Endodermal cell (in vitro differentiated cells): ENCODE measurements at regions not wholly inside any gene's neighbourhood (a gene's known extent, or its start where the extent isn't known, plus 50 kb on each side); places are given as distances from the start of the nearest gene placed in this dataset.

Experiments used
- DNase-seq: peaks from one replicate; pipeline ENCODE4 v3.0.0-alpha.2; 2017
- H3K27ac ChIP-seq: 2 replicates; pipeline ENCODE4 v1.5.1; 2013; ENCODE audit warnings: mild to moderate bottlenecking, low read depth, low read length, moderate library complexity
- H3K27me3 ChIP-seq: 2 replicates; pipeline ENCODE4 v1.6.1; 2013; ENCODE audit warnings: mild to moderate bottlenecking, low read length, moderate library complexity; ENCODE audit not compliant: insufficient read depth, control insufficient read depth, poor library complexity, severe bottlenecking
- H3K36me3 ChIP-seq: 2 replicates; pipeline ENCODE4 v1.7.0; 2013; ENCODE audit warnings: mild to moderate bottlenecking, low read length, moderate library complexity; ENCODE audit not compliant: control insufficient read depth, insufficient read depth
- H3K4me1 ChIP-seq: one replicate; pipeline ENCODE4 v1.7.0; 2013; ENCODE audit warnings: low read length; ENCODE audit not compliant: control insufficient read depth, insufficient read depth
- H3K4me3 ChIP-seq: 2 replicates; pipeline ENCODE4 v1.5.1; 2013; ENCODE audit warnings: mild to moderate bottlenecking, low read length, moderate library complexity
- H3K9ac ChIP-seq: 2 replicates; pipeline ENCODE4 v1.6.1; 2013; ENCODE audit warnings: mild to moderate bottlenecking, low read length, moderate library complexity; ENCODE audit not compliant: poor library complexity, severe bottlenecking; ENCODE audit errors: extremely low read depth
- H3K9me3 ChIP-seq: 2 replicates; pipeline ENCODE4 v1.6.1; 2013; ENCODE audit warnings: mild to moderate bottlenecking, low read length, moderate library complexity; ENCODE audit not compliant: control insufficient read depth
- H3K27ac Mint-ChIP-seq: 2 replicates; pipeline ENCODE4 v1.8.0; 2020; ENCODE audit warnings: mixed read lengths
- H3K27me3 Mint-ChIP-seq: 2 replicates; pipeline ENCODE4 v1.8.0; 2021; ENCODE audit warnings: mild to moderate bottlenecking, mixed read lengths; ENCODE audit not compliant: insufficient read depth
- H3K36me3 Mint-ChIP-seq: 2 replicates; pipeline ENCODE4 v1.8.0; 2020; ENCODE audit warnings: low read depth, mixed read lengths
- H3K4me1 Mint-ChIP-seq: 2 replicates; pipeline ENCODE4 v1.8.0; 2020; ENCODE audit warnings: mixed read lengths
- H3K4me3 Mint-ChIP-seq: 2 replicates; pipeline ENCODE4 v1.8.0; 2020; ENCODE audit warnings: mild to moderate bottlenecking, moderate library complexity, mixed read lengths
- H3K9me3 Mint-ChIP-seq: 2 replicates; pipeline ENCODE4 v1.8.0; 2020; ENCODE audit warnings: mild to moderate bottlenecking, mixed read lengths
- WGBS, 2 experiments: methylation state at CpG; one replicate each; pipeline versions ENCODE4 v1.1.5 to v1.1.7; 2013; ENCODE audit warnings: missing lambda C conversion rate in 2 of 2, mixed read lengths in 1 of 2; ENCODE audit not compliant: insufficient coverage in 1 of 2, insufficient read length in 1 of 2; 5-methylcytosine and 5-hydroxymethylcytosine counted together
- TF ChIP-seq, protein P1 (sequence below): fragments of 200-600 bp; sonication (generic); conservative IDR thresholded peaks from 2 replicates; pipeline ENCODE4 v1.5.0; 2021; ENCODE audit warnings: antibody characterized with exemption, mild to moderate bottlenecking

DNA sequence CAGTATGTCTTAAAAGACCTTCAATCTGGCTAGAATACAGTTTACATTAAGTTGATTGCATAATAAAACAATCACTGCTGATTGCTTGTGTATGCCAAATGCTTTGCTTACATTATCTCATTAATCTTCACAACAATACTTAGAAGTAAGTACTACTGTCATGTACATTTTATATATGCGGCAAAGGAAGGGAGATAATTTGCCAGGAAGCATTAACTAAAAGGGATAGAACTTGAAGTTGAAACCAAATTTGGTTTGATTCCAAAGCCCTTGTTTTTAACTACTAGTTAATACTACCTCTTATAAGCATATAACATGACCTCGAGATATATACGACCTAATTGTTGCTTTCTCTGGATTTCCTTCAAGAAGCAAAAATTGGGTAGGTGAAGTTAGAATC is 155.8 kb downstream of the NTMT2 start:
- WGBS, 2 experiments, result 95% methylated on average over 3 of the region's 3 CpGs; no CpG with 5 or more reads in 1 of the 2 experiments
- Histone ChIP-seq H3K27ac (no peak overlapping the region), H3K4me1 (peaks cover 3% of the 10 kb centered on the region), H3K36me3 (no peaks in the 10 kb centered on the region), H3K9me3 (no peaks in the 10 kb centered on the region), H3K27me3 (no peaks in the 10 kb centered on the region), H3K4me3 (no peak overlapping the region), H3K9ac (no peak overlapping the region)
- no peak for DNase-seq
- Mint-ChIP-seq H3K27me3 (no peaks in the 10 kb centered on the region), H3K4me1 (peaks cover 11% of the 10 kb centered on the region), H3K9me3 (peaks cover 1% of the 10 kb centered on the region), H3K27ac (no peak overlapping the region), H3K4me3 (no peak overlapping the region), H3K36me3 (no peaks in the 10 kb centered on the region)
- TF ChIP-seq, protein P1, sequence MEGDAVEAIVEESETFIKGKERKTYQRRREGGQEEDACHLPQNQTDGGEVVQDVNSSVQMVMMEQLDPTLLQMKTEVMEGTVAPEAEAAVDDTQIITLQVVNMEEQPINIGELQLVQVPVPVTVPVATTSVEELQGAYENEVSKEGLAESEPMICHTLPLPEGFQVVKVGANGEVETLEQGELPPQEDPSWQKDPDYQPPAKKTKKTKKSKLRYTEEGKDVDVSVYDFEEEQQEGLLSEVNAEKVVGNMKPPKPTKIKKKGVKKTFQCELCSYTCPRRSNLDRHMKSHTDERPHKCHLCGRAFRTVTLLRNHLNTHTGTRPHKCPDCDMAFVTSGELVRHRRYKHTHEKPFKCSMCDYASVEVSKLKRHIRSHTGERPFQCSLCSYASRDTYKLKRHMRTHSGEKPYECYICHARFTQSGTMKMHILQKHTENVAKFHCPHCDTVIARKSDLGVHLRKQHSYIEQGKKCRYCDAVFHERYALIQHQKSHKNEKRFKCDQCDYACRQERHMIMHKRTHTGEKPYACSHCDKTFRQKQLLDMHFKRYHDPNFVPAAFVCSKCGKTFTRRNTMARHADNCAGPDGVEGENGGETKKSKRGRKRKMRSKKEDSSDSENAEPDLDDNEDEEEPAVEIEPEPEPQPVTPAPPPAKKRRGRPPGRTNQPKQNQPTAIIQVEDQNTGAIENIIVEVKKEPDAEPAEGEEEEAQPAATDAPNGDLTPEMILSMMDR, result no peak

- Mint-ChIP-seq H3K4me1 (peaks cover 20% of the 10 kb centered on the region), H3K9me3 (no peaks in the 10 kb centered on the region), H3K4me3 (no peak overlapping the region), H3K27ac (no peak overlapping the region), H3K36me3 (no peaks in the 10 kb centered on the region), H3K27me3 (no peaks in the 10 kb centered on the region)
- no peak for DNase-seq
- no peak overlapping the region for H3K9ac ChIP-seq
- TF ChIP-seq, protein P1, result no peak
- H3K4me3 ChIP-seq, result no peak overlapping the region
- H3K27me3 ChIP-seq, result no peaks in the 10 kb centered on the region
- H3K4me1 ChIP-seq, result peaks cover 3% of the 10 kb centered on the region
- no peaks in the 10 kb centered on the region for H3K36me3 ChIP-seq
- 100% methylated on average over 1 of the region's 1 CpG; no CpG with 5 or more reads in 1 of the 2 experiments for WGBS, 2 experiments
- H3K27ac ChIP-seq, result no peak overlapping the region
- H3K9me3 ChIP-seq, result no peaks in the 10 kb centered on the region
These were observed 157.3 kb downstream of the NTMT2 start for GRCh38 chr1:170303034-170303433.

DNA sequence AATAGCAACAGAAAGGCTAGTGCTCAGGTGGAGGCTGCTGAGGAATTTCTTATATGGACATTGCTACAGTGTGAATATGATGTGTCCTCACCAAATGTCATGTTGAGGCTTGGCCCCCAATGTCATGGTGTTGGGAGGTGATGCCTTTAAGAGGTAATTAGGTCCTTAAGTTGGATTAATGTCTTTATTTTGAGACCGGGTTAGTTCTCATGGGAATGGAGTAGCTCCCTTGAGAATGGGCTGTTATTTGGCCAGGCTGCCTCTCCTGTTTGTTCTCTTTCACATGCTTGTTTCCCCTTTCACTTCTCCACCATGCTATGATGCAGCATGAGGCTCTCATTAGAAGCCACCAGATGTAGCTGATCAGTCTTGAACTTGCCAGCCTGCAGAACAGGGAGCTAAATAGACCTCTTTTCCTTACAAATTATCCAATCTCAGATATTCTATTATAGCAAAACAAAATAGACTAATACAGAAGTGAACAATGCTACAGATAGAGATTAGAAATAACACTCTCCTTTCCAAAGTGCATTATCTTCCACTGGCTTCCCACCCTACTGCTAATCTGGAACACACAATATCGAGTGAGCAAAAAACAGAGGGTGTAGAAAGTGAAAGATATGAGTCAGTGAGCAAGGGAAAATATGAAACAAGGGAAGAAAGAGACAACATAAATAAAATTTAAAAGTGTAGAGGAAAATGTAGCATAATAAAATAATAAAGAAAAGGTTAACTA is 160.2 kb downstream of the NTMT2 start:
- Histone ChIP-seq H3K4me1 (peaks cover 3% of the 10 kb centered on the region), H3K27me3 (no peaks in the 10 kb centered on the region), H3K27ac (no peak overlapping the region), H3K36me3 (no peaks in the 10 kb centered on the region), H3K4me3 (no peak overlapping the region), H3K9me3 (no peaks in the 10 kb centered on the region), H3K9ac (no peak overlapping the region)
- TF ChIP-seq, protein P1, result no peak
- Mint-ChIP-seq H3K36me3 (no peaks in the 10 kb centered on the region), H3K4me1 (peaks cover 20% of the 10 kb centered on the region), H3K9me3 (no peaks in the 10 kb centered on the region), H3K4me3 (no peak overlapping the region), H3K27ac (no peak overlapping the region), H3K27me3 (no peaks in the 10 kb centered on the region)
- DNase-seq, result no peak
- 67 to 92% methylated on average over 1 to 2 of the region's 2 CpGs for WGBS, 2 experiments
